ENCODE measurements at regions not wholly inside any gene's neighbourhood (a gene's known extent, or its start where the extent isn't known, plus 50 kb on each side); places are given as distances from the start of the nearest gene placed in this dataset.

DNA sequence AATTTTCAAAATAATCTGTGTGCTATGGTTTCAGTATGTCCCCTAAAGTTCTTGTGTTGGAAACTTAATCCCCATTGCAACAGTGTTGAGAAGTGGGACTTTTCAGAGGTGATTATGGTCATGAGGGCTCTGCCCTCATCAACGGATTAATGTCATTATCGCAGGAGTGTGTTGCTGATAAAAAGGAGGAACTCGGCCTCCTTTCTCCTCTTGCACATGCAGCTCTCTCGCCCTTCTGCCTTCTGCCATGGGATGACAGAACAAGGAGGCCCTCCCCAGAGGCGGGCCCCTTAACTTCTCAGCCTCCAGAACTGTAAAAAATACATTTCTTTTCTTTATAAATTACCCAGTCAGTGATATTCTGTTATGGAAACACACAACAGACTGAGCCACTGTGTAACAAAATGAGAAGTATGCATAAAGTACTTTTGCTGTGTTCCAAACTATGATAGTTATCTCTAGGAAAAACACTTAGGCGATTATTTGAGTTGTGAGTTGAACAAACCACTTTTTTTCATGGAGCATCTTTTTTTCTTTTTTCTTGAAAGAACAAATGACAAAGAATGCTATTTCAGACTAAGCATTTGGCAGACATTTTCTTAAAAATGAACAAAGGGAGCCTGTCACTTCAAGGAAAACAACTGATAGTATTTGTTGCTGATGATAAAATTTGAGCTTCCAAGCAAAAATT is 134.8 kb upstream of the FUT8 start:
- ChIA-PET CTCF (no interaction called here), POLR2A (interaction anchor here (0.6 kb wide), 1 partner anchor 161 kb away, joined by 3 read pairs; no protein-coding TSS in a partner anchor)
- in situ Hi-C loops (cut with HindIII; ENCODE audit: low pct_unique_long_range_greater_than_20kb, low sequenced_read_pairs) (no loop called here), intact Hi-C loops (cut with micrococcal nuclease; ENCODE audit: unreplicated experiment) (no loop called here)
- peaks cover 2% of the 10 kb centered on the region; the same call in 1 of the 2 replicates for H3K4me1 ChIP-seq (ENCODE audit: control insufficient read depth, insufficient read depth, low read length)
- H3K27me3 ChIP-seq (ENCODE audit: control insufficient read depth, insufficient read depth, low read length) = no peaks in the 10 kb centered on the region
- H3K9me3 ChIP-seq (ENCODE audit: control insufficient read depth, insufficient read depth, low read depth, low read length) = no peaks in the 10 kb centered on the region
- TF ChIP-seq, protein P1, sequence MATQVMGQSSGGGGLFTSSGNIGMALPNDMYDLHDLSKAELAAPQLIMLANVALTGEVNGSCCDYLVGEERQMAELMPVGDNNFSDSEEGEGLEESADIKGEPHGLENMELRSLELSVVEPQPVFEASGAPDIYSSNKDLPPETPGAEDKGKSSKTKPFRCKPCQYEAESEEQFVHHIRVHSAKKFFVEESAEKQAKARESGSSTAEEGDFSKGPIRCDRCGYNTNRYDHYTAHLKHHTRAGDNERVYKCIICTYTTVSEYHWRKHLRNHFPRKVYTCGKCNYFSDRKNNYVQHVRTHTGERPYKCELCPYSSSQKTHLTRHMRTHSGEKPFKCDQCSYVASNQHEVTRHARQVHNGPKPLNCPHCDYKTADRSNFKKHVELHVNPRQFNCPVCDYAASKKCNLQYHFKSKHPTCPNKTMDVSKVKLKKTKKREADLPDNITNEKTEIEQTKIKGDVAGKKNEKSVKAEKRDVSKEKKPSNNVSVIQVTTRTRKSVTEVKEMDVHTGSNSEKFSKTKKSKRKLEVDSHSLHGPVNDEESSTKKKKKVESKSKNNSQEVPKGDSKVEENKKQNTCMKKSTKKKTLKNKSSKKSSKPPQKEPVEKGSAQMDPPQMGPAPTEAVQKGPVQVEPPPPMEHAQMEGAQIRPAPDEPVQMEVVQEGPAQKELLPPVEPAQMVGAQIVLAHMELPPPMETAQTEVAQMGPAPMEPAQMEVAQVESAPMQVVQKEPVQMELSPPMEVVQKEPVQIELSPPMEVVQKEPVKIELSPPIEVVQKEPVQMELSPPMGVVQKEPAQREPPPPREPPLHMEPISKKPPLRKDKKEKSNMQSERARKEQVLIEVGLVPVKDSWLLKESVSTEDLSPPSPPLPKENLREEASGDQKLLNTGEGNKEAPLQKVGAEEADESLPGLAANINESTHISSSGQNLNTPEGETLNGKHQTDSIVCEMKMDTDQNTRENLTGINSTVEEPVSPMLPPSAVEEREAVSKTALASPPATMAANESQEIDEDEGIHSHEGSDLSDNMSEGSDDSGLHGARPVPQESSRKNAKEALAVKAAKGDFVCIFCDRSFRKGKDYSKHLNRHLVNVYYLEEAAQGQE (IDR thresholded peaks at IDR 0.05; ENCODE audit: insufficient read depth in 1 of 2, low read depth in 2 of 2, low read length in 1 of 2) = no peak
- TF ChIP-seq TCF7L2 (IDR thresholded peaks at IDR 0.05; ENCODE audit: low read depth, low read length) = no peak
- TF ChIP-seq, protein P2, sequence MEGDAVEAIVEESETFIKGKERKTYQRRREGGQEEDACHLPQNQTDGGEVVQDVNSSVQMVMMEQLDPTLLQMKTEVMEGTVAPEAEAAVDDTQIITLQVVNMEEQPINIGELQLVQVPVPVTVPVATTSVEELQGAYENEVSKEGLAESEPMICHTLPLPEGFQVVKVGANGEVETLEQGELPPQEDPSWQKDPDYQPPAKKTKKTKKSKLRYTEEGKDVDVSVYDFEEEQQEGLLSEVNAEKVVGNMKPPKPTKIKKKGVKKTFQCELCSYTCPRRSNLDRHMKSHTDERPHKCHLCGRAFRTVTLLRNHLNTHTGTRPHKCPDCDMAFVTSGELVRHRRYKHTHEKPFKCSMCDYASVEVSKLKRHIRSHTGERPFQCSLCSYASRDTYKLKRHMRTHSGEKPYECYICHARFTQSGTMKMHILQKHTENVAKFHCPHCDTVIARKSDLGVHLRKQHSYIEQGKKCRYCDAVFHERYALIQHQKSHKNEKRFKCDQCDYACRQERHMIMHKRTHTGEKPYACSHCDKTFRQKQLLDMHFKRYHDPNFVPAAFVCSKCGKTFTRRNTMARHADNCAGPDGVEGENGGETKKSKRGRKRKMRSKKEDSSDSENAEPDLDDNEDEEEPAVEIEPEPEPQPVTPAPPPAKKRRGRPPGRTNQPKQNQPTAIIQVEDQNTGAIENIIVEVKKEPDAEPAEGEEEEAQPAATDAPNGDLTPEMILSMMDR (IDR thresholded peaks at IDR 0.05) = no peak
- no peak for TF ChIP-seq SIN3A (IDR thresholded peaks at IDR 0.05; ENCODE audit: borderline replicate concordance, insufficient read depth, low read depth, low read length)
- TF ChIP-seq POLR2AphosphoS5 (IDR thresholded peaks at IDR 0.05; ENCODE audit: low read depth, low read length) = no peak
- DNase-seq (ENCODE audit: low read depth, low spot score) = no peak
- ATAC-seq = no peak
- H3K4me3 ChIP-seq (ENCODE audit: low read depth in 2 of 2, low read length in 2 of 2) = no peak overlapping the region
- H3K36me3 ChIP-seq (ENCODE audit: control insufficient read depth, insufficient read depth, low read length) = no peaks in the 10 kb centered on the region
- no TSS peak for BruUV-seq (replicated peaks)
- no peak overlapping the region for H3K27ac ChIP-seq (ENCODE audit: low read length)

DNA sequence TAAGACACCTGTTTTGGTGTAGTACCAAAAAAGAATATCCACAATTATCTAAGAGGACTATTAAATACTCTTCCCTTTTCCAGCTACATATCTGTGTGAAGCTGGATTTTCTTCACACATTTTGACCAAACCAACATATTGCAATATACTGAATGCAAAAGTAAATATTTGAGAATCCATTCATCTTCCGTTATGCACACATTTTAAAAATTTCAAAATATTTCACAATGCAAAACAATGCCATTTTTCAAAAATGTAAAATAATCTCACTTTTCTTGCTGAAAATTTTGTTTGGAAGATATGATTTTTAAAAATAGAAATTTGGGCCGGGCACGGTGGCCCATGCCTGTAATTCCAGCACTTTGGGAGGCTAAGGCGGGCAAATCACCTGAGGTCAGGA is 133.9 kb upstream of the FUT8 start:
- ATAC-seq (no peak), DNase-seq (ENCODE audit: low read depth, low spot score) (no peak)
- no TSS peak for BruUV-seq (replicated peaks)
- Histone ChIP-seq H3K27me3 (ENCODE audit: control insufficient read depth, insufficient read depth, low read length) (no peaks in the 10 kb centered on the region), H3K4me3 (ENCODE audit: low read depth in 2 of 2, low read length in 2 of 2) (no peak overlapping the region), H3K4me1 (ENCODE audit: control insufficient read depth, insufficient read depth, low read length) (peaks cover 4% of the 10 kb centered on the region; the same call in 1 of the 2 replicates), H3K27ac (ENCODE audit: low read length) (no peak overlapping the region), H3K9me3 (ENCODE audit: control insufficient read depth, insufficient read depth, low read depth, low read length) (no peaks in the 10 kb centered on the region), H3K36me3 (ENCODE audit: control insufficient read depth, insufficient read depth, low read length) (no peaks in the 10 kb centered on the region)
- in situ Hi-C loops (cut with HindIII; ENCODE audit: low pct_unique_long_range_greater_than_20kb, low sequenced_read_pairs) = no loop called here
- intact Hi-C loops (cut with micrococcal nuclease; ENCODE audit: unreplicated experiment) = no loop called here
- TF ChIP-seq SIN3A (IDR thresholded peaks at IDR 0.05; ENCODE audit: borderline replicate concordance, insufficient read depth, low read depth, low read length) (no peak), TCF7L2 (IDR thresholded peaks at IDR 0.05; ENCODE audit: low read depth, low read length) (no peak), POLR2AphosphoS5 (IDR thresholded peaks at IDR 0.05; ENCODE audit: low read depth, low read length) (no peak)
- TF ChIP-seq, protein P1 (IDR thresholded peaks at IDR 0.05; ENCODE audit: insufficient read depth in 1 of 2, low read depth in 2 of 2, low read length in 1 of 2) = no peak
- TF ChIP-seq, protein P2 (IDR thresholded peaks at IDR 0.05) = no peak
- POLR2A ChIA-PET = interaction anchor here (0.6 kb wide), 1 partner anchor 160 kb away, joined by 3 read pairs; no protein-coding TSS in a partner anchor
- CTCF ChIA-PET = no interaction called here

Measured in Panc1 (cell line).